Epithelial cell of esophagus (primary cell): ENCODE measurements at regions not wholly inside any gene's neighbourhood (a gene's known extent, or its start where the extent isn't known, plus 50 kb on each side); places are given as distances from the start of the nearest gene placed in this dataset.
"Not testable (repeated sequence)": the region's sequence is repeated elsewhere in the genome, so short reads cannot be mapped to it uniquely, and the experiment has no call there.

Experiments
- DNase-seq: peaks from one replicate; pipeline ENCODE4 v3.0.0; 2010; ENCODE audit warnings: low read depth
- H3K4me3 ChIP-seq: 2 replicates; pipeline ENCODE4 v1.5.1; 2011; ENCODE audit warnings: mild to moderate bottlenecking, low read length, control low read depth
- CTCF ChIP-seq: IDR thresholded peaks from 2 replicates; pipeline ENCODE4 v1.5.1; 2011; ENCODE audit warnings: low read depth, mild to moderate bottlenecking, low read length, control low read depth, inconsistent platforms; ENCODE audit not compliant: insufficient read depth; ENCODE audit errors: missing control alignments

- no peak for DNase-seq
- TF ChIP-seq CTCF = no peak
- H3K4me3 ChIP-seq = no peak overlapping the region
These were observed 93.4 kb upstream of the SHOX start for GRCh38 chrX:537151-537550.

GRCh38 chrX:538311-538710, 92.3 kb upstream of the SHOX start:
- peak; percentile 1 for DNase-seq

GRCh38 chrX:541006-541405, 89.6 kb upstream of the SHOX start:
- DNase-seq, H3K4me3 ChIP-seq: not testable (repeated sequence)

More at GRCh38 chrX:538311-538710, 92.3 kb upstream of the SHOX start:
- H3K4me3 ChIP-seq = no peak overlapping the region
- no peak for TF ChIP-seq CTCF

GRCh38 chrX:542179-542578, 88.4 kb upstream of the SHOX start:
- DNase-seq = no peak
- TF ChIP-seq CTCF = no peak
- no peak overlapping the region for H3K4me3 ChIP-seq

GRCh38 chrX:545452-545885, 85.1 kb upstream of the SHOX start:
- no peak for DNase-seq
- no peak overlapping the region for H3K4me3 ChIP-seq
- no peak for TF ChIP-seq CTCF

- no peak for TF ChIP-seq CTCF
- DNase-seq = no peak
- H3K4me3 ChIP-seq = no peak overlapping the region
These were observed 80.1 kb upstream of the SHOX start for GRCh38 chrX:550514-550913.

GRCh38 chrX:551306-551705, 79.3 kb upstream of the SHOX start:
- H3K4me3 ChIP-seq = no peak overlapping the region
- TF ChIP-seq CTCF = no peak
- DNase-seq = no peak

GRCh38 chrX:552496-552895, 78.1 kb upstream of the SHOX start:
- TF ChIP-seq CTCF = no peak
- DNase-seq = no peak
- H3K4me3 ChIP-seq = no peak overlapping the region
